Karpas-422 (cell line): ENCODE measurements at regions not wholly inside any gene's neighbourhood (a gene's known extent, or its start where the extent isn't known, plus 50 kb on each side); places are given as distances from the start of the nearest gene placed in this dataset.

Experiments
- DNase-seq: peaks from one replicate; pipeline ENCODE4 v3.0.0-alpha.2; 2015
- H2AFZ ChIP-seq: fragments of 200-600 bp; sonication (generic); 2 replicates; pipeline ENCODE4 v1.6.1; 2014; ENCODE audit warnings: antibody characterized with exemption, low read length, mixed read lengths
- H3K27ac ChIP-seq: fragments of 200-600 bp; sonication (generic); 2 replicates; pipeline ENCODE4 v1.5.1; 2014; ENCODE audit warnings: mild to moderate bottlenecking, low read length, moderate library complexity
- H3K27me3 ChIP-seq: fragments of 200-600 bp; sonication (generic); 2 replicates; pipeline ENCODE4 v1.6.1; 2014; ENCODE audit warnings: low read length, mixed read lengths
- H3K36me3 ChIP-seq: fragments of 200-600 bp; sonication (generic); 2 replicates; pipeline ENCODE4 v1.6.1; 2014; ENCODE audit warnings: low read length, mixed read lengths; ENCODE audit not compliant: insufficient read depth
- H3K4me1 ChIP-seq: fragments of 200-600 bp; sonication (generic); 2 replicates; pipeline ENCODE4 v1.6.1; 2014; ENCODE audit warnings: mild to moderate bottlenecking, low read length, mixed read lengths
- H3K4me2 ChIP-seq: fragments of 200-600 bp; sonication (generic); 2 replicates; pipeline ENCODE4 v1.6.1; 2014; ENCODE audit warnings: low read length, low read depth, mild to moderate bottlenecking; ENCODE audit not compliant: poor library complexity, severe bottlenecking
- H3K4me3 ChIP-seq: fragments of 200-600 bp; sonication (generic); 2 replicates; pipeline ENCODE4 v1.5.1; 2014; ENCODE audit warnings: mild to moderate bottlenecking, antibody characterized with exemption, low read length, mixed read lengths
- H3K79me2 ChIP-seq: fragments of 200-600 bp; sonication (generic); 2 replicates; pipeline ENCODE4 v1.6.1; 2014; ENCODE audit warnings: mild to moderate bottlenecking, low read length, mixed read lengths
- H3K9ac ChIP-seq: fragments of 200-600 bp; sonication (generic); 2 replicates; pipeline ENCODE4 v1.6.0; 2014; ENCODE audit warnings: low read length
- H3K9me2 ChIP-seq: fragments of 200-600 bp; sonication (generic), shearing (Covaris generic); replicated peaks from 2 replicates; pipeline ENCODE4 v1.6.0; 2014; ENCODE audit warnings: mild to moderate bottlenecking, low read length, moderate library complexity; ENCODE audit not compliant: insufficient read depth
- H3K9me3 ChIP-seq: fragments of 300-700, 200-600 bp; sonication (generic); 2 replicates; pipeline ENCODE4 v1.6.1; 2014; ENCODE audit warnings: low read length, mixed read lengths
- H4K20me1 ChIP-seq: fragments of 200-600 bp; sonication (generic); 2 replicates; pipeline ENCODE4 v1.6.1; 2014; ENCODE audit warnings: mild to moderate bottlenecking, antibody characterized with exemption, low read length, low read depth; ENCODE audit not compliant: insufficient read depth

DNA sequence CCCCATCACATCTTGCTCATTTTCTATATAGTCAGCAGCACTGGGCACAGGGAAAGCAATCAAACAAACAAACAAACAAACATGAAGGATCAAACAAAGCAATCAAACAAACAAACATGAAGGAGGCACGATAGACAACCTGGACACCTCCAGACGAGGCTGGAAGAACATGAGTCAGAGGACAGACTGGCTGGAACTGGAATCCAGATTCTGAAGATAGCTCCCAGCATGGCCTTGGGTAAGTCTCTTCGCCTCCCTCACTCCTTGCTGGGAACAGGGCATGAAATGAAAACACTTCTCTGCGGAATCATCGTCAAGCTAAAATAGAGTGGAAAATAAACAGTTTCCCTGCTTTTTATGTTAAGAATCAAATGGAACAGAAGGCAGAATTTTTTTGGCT lies 984.8 kb downstream of the VRK1 start:
- H2AFZ ChIP-seq, result no peak overlapping the region
- H3K27ac ChIP-seq, result no peak overlapping the region
- no peaks in the 10 kb centered on the region for H3K9me3 ChIP-seq
- no peaks in the 10 kb centered on the region; the same call in 1 of the 2 replicates for H3K9me2 ChIP-seq
- no peaks in the 10 kb centered on the region for H3K36me3 ChIP-seq
- H3K4me3 ChIP-seq, result no peak overlapping the region
- no peaks in the 10 kb centered on the region for H3K79me2 ChIP-seq
- DNase-seq, result no peak
- H3K4me1 ChIP-seq, result no peaks in the 10 kb centered on the region
- H4K20me1 ChIP-seq, result no peaks in the 10 kb centered on the region
- no peak overlapping the region for H3K4me2 ChIP-seq
- no peaks in the 10 kb centered on the region for H3K27me3 ChIP-seq
- H3K9ac ChIP-seq, result no peak overlapping the region

DNA sequence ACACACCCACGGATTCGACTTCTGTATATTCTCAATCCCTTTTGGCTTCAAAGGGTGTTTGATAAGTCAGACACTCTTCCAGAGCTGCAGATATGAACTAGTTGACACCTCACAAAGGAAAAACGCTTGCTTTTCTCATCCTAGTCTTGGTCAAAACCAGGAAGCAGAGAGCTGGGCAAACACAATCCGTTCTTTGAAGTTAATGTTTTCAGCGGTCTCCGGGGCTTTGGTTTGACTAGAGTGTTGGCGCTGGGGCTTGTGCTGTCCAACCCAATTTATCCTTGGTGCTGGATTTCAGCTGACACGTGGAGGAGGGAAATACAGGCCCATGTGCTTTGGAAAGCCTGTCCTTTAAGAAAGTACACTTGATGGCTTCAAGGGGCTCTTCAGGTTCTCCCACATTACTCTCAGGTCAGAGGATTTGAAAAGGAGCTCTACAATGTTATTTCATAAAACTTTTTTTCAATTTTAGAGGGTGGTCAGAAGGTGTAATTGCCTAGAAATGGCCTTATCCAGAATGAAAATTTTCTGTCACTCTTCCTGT lies 985.8 kb downstream of the VRK1 start:
- H4K20me1 ChIP-seq, result no peaks in the 10 kb centered on the region
- no peaks in the 10 kb centered on the region for H3K9me3 ChIP-seq
- DNase-seq, result no peak
- H3K79me2 ChIP-seq, result no peaks in the 10 kb centered on the region
- no peaks in the 10 kb centered on the region for H3K27me3 ChIP-seq
- H3K36me3 ChIP-seq, result no peaks in the 10 kb centered on the region
- no peak overlapping the region for H3K4me3 ChIP-seq
- no peak overlapping the region for H2AFZ ChIP-seq
- no peak overlapping the region for H3K4me2 ChIP-seq
- H3K27ac ChIP-seq, result no peak overlapping the region
- no peaks in the 10 kb centered on the region; the same call in 1 of the 2 replicates for H3K9me2 ChIP-seq
- H3K9ac ChIP-seq, result no peak overlapping the region
- no peaks in the 10 kb centered on the region for H3K4me1 ChIP-seq

DNA sequence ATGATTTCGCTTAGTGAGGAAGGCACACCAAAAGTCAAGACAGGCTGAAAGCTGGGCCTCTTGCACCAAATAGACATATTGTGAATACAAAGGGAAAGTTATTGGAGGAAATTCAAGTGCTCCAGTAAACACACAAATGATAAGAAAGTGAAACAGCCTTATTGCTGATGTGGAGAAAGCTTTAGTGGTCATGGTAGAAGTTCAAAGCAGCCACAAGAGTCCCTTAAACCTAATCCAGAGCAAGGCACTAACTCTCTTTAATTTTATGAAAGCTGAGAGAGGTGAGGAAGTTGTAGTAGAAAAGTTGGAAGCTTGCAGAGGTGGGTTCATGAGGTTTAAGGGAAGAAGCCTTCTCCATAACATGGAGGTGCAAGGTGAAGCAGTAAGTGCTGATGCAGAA lies 988.3 kb downstream of the VRK1 start:
- H3K9me2 ChIP-seq, result no peaks in the 10 kb centered on the region
- no peaks in the 10 kb centered on the region for H3K4me1 ChIP-seq
- DNase-seq, result no peak
- H3K4me2 ChIP-seq, result no peak overlapping the region
- H3K4me3 ChIP-seq, result no peak overlapping the region
- H3K36me3 ChIP-seq, result no peaks in the 10 kb centered on the region
- H3K27ac ChIP-seq, result no peak overlapping the region
- H3K79me2 ChIP-seq, result no peaks in the 10 kb centered on the region
- H3K9ac ChIP-seq, result no peak overlapping the region
- no peaks in the 10 kb centered on the region for H4K20me1 ChIP-seq
- H3K9me3 ChIP-seq, result no peaks in the 10 kb centered on the region
- H2AFZ ChIP-seq, result no peak overlapping the region
- no peaks in the 10 kb centered on the region for H3K27me3 ChIP-seq

DNA sequence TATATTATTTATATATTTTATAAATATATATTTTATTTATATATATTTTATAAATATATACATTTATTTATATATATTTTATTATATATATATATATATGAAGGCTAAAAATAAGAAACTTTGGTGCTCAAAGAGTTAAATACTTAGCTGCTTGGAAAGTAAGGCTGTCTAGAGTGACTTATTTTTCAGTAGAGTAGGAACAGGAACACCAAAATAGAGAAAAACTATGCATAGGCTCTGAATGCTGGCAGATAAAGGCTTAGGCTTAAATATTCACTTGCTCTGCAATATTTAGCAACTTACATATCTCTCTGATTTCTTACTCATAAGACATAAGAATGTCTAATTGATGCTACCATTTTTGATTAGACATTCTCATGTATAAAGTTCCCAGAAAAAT lies 991.2 kb downstream of the VRK1 start:
- peak; percentile 50 for DNase-seq
- Histone ChIP-seq H3K4me1 (no peaks in the 10 kb centered on the region), H2AFZ (no peak overlapping the region)

DNA sequence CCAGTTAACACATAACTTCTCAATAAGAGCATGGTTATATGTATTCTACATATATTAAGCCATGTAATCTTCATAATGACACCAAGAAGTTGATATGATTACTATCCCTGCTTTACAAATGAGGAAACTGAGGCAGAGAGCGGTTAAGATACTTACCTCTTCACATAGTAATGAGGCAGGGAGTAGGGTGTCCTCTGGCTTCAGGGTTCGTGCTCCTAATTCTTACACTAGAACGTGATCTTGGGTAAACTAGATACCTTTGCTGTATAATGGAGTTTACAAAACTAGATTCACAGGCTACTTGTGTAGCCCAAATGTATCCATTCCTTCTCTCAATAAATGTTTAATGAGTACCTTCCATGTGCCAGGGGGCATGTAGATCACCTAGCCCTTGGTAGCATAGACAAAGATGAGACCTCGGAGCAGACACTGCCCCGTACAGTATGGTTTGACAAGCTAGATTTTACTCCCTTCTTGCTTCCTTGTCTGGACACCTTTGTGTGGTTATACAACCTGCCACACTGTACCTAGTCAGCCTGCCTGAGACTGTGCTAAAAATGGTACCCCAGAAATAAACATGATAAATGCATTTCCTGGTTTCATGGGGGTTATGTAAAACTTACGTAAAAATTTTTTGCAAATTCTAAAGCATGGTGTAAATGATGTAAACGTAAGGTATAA lies 991.8 kb downstream of the VRK1 start:
- no peak overlapping the region for H3K27ac ChIP-seq
- H2AFZ ChIP-seq, result no peak overlapping the region
- no peak overlapping the region for H3K4me3 ChIP-seq

More for the DNA sequence above, 991.2 kb downstream of the VRK1 start:
- H3K9ac ChIP-seq, result no peak overlapping the region
- H3K9me2 ChIP-seq, result no peaks in the 10 kb centered on the region
- H3K79me2 ChIP-seq, result no peaks in the 10 kb centered on the region
- no peaks in the 10 kb centered on the region for H4K20me1 ChIP-seq
- no peak overlapping the region for H3K27ac ChIP-seq
- no peaks in the 10 kb centered on the region for H3K36me3 ChIP-seq
- no peaks in the 10 kb centered on the region for H3K9me3 ChIP-seq
- H3K27me3 ChIP-seq, result no peaks in the 10 kb centered on the region
- no peak overlapping the region for H3K4me2 ChIP-seq
- H3K4me3 ChIP-seq, result no peak overlapping the region

DNA sequence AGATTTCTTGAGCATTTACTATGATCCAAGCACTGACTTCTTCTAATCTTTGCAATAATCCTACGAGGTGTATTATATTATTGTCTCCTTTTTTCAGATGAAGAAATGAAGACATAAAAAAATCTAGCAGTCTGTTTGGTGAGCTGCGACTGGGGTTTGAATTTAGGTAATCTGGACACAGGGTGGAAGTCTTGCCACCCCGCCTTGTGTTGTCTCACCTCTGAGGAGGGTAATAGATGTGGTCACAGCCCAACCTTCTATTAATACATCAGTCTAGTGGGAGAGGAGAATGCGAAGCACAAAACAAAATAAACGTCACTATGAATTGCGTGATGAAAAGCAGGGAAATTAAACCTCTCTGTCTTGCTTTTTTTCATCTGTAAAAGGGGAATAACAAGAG lies 993.9 kb downstream of the VRK1 start:
- Histone ChIP-seq H2AFZ (no peak overlapping the region), H3K4me2 (no peak overlapping the region), H3K4me1 (no peaks in the 10 kb centered on the region), H3K9me3 (no peaks in the 10 kb centered on the region), H3K79me2 (no peaks in the 10 kb centered on the region), H3K4me3 (no peak overlapping the region), H4K20me1 (no peaks in the 10 kb centered on the region), H3K36me3 (no peaks in the 10 kb centered on the region), H3K27me3 (no peaks in the 10 kb centered on the region), H3K27ac (no peak overlapping the region), H3K9me2 (no peaks in the 10 kb centered on the region), H3K9ac (no peak overlapping the region)
- no peak for DNase-seq

More for the DNA sequence above, 991.8 kb downstream of the VRK1 start:
- no peaks in the 10 kb centered on the region for H4K20me1 ChIP-seq
- no peak overlapping the region for H3K4me2 ChIP-seq
- no peaks in the 10 kb centered on the region for H3K79me2 ChIP-seq
- no peak overlapping the region for H3K9ac ChIP-seq
- no peaks in the 10 kb centered on the region for H3K36me3 ChIP-seq
- DNase-seq, result no peak
- no peaks in the 10 kb centered on the region for H3K27me3 ChIP-seq
- H3K9me3 ChIP-seq, result no peaks in the 10 kb centered on the region
- H3K4me1 ChIP-seq, result no peaks in the 10 kb centered on the region
- no peaks in the 10 kb centered on the region for H3K9me2 ChIP-seq

DNA sequence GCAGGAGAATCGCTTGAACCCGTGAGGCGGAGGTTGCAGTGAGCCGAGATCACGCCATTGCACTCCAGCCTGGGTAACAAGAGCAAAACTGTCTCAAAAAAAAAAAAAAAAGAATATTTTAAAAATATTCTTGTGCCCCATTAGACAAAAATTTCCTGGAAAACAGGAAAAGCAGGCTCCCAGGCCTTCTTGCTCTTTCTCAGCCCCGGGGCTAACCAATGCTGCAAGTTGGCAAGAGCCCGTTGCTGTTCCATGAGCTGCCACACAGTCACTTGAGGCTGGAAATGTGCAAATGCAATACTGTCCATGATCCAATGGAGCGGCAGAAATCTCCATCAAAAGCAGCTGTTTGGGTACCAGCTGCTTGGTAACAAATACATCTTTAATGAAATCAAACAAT lies 994.7 kb downstream of the VRK1 start:
- no peak for DNase-seq
- H4K20me1 ChIP-seq, result no peaks in the 10 kb centered on the region
- no peaks in the 10 kb centered on the region for H3K27me3 ChIP-seq
- H3K4me2 ChIP-seq, result no peak overlapping the region
- no peak overlapping the region for H3K27ac ChIP-seq
- H3K9me2 ChIP-seq, result no peaks in the 10 kb centered on the region
- H3K79me2 ChIP-seq, result no peaks in the 10 kb centered on the region
- no peak overlapping the region for H2AFZ ChIP-seq
- H3K9ac ChIP-seq, result no peak overlapping the region
- no peaks in the 10 kb centered on the region for H3K4me1 ChIP-seq
- H3K36me3 ChIP-seq, result no peaks in the 10 kb centered on the region
- H3K4me3 ChIP-seq, result no peak overlapping the region
- H3K9me3 ChIP-seq, result no peaks in the 10 kb centered on the region

DNA sequence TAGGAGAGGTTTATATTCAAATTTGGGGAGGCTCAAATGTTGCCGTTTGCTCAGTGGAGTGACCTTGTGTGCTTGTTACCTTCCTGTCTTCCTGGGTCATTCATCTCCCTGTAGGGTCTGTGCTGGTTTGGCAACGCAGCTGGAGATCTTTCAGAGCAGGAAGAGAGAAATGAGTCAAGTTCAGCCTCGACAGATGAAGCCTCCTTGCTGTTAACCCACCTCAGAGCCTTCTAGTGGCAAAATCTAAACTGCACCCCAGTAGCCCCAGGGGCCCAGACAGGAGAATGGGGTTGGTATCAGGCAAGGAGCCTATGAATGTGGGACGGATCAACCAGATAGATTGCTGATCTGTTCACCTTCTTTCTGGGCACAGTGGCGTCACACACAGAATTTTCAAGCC lies 999.3 kb downstream of the VRK1 start:
- no peak overlapping the region for H2AFZ ChIP-seq
- H3K4me2 ChIP-seq, result no peak overlapping the region
- H3K9me3 ChIP-seq, result 0 out of 2 replicates have a peak, but pooled peaks cover 2% of the 10 kb centered on the region
- no peak for DNase-seq
- H3K27me3 ChIP-seq, result no peaks in the 10 kb centered on the region
- H3K36me3 ChIP-seq, result no peaks in the 10 kb centered on the region
- H3K9ac ChIP-seq, result no peak overlapping the region
- no peak overlapping the region for H3K27ac ChIP-seq
- H3K4me1 ChIP-seq, result no peaks in the 10 kb centered on the region
- H4K20me1 ChIP-seq, result no peaks in the 10 kb centered on the region
- no peaks in the 10 kb centered on the region for H3K9me2 ChIP-seq
- no peak overlapping the region for H3K4me3 ChIP-seq
- H3K79me2 ChIP-seq, result no peaks in the 10 kb centered on the region
